ENCODE measurements at regions not wholly inside any gene's neighbourhood (a gene's known extent, or its start where the extent isn't known, plus 50 kb on each side); places are given as distances from the start of the nearest gene placed in this dataset.

DNA sequence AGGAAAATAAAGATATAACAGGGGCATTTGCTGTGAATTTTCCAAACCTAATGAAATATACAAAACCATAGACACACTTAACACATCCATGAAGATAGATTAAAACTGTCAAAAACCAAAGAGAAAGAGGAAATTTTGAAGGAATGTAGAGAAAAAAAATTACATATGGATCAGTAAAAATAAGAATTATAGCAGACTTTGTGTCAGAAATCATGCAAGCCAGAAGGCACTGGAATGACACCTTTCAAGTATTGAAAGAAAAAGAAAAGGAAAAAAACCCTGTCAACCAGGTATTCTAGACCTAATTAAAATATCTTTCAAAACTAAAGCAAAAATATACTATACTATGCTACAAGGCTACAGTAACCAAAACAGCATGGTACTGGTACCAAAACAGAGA lies 125.8 kb upstream of the PALMD start:
- H3K27me3 ChIP-seq (replicated peaks; ENCODE audit: insufficient read depth), result peaks cover 4% of the 10 kb centered on the region
- ATAC-seq (ENCODE audit: insufficient number of reproducible peaks, low FRiP score, low read depth) (no peak), DNase-seq (ENCODE audit: low spot score) (no peak)
- TF ChIP-seq, protein P1, sequence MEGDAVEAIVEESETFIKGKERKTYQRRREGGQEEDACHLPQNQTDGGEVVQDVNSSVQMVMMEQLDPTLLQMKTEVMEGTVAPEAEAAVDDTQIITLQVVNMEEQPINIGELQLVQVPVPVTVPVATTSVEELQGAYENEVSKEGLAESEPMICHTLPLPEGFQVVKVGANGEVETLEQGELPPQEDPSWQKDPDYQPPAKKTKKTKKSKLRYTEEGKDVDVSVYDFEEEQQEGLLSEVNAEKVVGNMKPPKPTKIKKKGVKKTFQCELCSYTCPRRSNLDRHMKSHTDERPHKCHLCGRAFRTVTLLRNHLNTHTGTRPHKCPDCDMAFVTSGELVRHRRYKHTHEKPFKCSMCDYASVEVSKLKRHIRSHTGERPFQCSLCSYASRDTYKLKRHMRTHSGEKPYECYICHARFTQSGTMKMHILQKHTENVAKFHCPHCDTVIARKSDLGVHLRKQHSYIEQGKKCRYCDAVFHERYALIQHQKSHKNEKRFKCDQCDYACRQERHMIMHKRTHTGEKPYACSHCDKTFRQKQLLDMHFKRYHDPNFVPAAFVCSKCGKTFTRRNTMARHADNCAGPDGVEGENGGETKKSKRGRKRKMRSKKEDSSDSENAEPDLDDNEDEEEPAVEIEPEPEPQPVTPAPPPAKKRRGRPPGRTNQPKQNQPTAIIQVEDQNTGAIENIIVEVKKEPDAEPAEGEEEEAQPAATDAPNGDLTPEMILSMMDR (IDR thresholded peaks at IDR 0.05), result no peak
- no peak overlapping the region for H3K27ac ChIP-seq
- no peaks in the 10 kb centered on the region for H3K9me3 ChIP-seq
- no peaks in the 10 kb centered on the region for H3K4me1 ChIP-seq (ENCODE audit: control insufficient read depth in 1 of 2, low read depth in 2 of 2)
- no peaks in the 10 kb centered on the region for H3K36me3 ChIP-seq
- no peak overlapping the region for H3K4me3 ChIP-seq

- no peaks in the 10 kb centered on the region for H3K36me3 ChIP-seq
- H3K4me3 ChIP-seq, result no peak overlapping the region
- no peak for ATAC-seq (ENCODE audit: insufficient number of reproducible peaks, low FRiP score, low read depth)
- H3K27ac ChIP-seq, result no peak overlapping the region
- TF ChIP-seq, protein P1 (IDR thresholded peaks at IDR 0.05), result no peak
- no peaks in the 10 kb centered on the region for H3K4me1 ChIP-seq (ENCODE audit: control insufficient read depth in 1 of 2, low read depth in 2 of 2)
- no peaks in the 10 kb centered on the region for H3K9me3 ChIP-seq
- H3K27me3 ChIP-seq (replicated peaks; ENCODE audit: insufficient read depth), result peaks cover 4% of the 10 kb centered on the region
- no peak for DNase-seq (ENCODE audit: low spot score)
These were observed 120.6 kb upstream of the PALMD start for GRCh38 chr1:99525331-99525730.

DNA sequence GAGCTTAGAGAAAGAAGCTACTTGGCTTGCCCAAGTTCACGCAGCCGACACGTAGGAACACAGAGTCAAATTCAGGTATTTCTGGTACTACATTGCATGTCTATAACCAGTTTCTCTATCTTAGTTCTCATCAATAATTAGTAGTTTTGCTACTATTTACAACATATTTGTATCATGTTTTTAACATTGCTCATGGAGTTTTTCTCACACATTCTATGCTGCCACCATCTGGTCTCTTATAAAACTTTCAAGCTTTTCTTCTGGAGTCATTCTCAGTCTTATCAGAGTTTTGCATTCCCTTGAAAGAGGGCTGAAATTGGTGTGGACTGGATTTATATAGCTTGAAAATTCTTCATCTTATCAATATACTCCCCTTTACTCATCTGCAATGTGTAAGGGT lies 118.8 kb upstream of the PALMD start:
- Histone ChIP-seq H3K27me3 (replicated peaks; ENCODE audit: insufficient read depth) (peaks cover 4% of the 10 kb centered on the region), H3K27ac (no peak overlapping the region), H3K36me3 (no peaks in the 10 kb centered on the region), H3K4me3 (no peak overlapping the region), H3K4me1 (ENCODE audit: control insufficient read depth in 1 of 2, low read depth in 2 of 2) (no peaks in the 10 kb centered on the region), H3K9me3 (no peaks in the 10 kb centered on the region)
- DNase-seq (ENCODE audit: low spot score) (no peak), ATAC-seq (ENCODE audit: insufficient number of reproducible peaks, low FRiP score, low read depth) (no peak)
- TF ChIP-seq, protein P1 (IDR thresholded peaks at IDR 0.05), result no peak

DNA sequence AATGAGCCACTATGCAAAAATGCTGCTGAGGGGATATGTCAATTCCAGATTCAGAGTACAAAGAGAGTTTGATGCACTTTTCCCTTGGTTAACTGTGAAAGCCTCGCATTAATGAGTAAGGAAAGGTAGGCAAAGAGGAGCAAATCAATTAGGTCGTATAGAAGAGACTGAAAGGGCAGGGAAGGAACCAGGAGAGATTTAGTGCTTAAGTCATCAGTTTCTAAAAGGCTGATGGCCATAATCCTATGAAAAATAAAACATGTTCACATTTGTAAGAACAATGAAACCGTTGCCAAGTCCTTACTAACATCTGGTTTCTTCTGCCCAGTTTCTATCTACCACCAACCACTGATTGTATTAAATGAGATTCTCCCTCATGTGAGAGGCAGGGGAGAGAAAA lies 118.4 kb upstream of the PALMD start:
- H3K4me1 ChIP-seq (ENCODE audit: control insufficient read depth in 1 of 2, low read depth in 2 of 2), result no peaks in the 10 kb centered on the region
- ATAC-seq (ENCODE audit: insufficient number of reproducible peaks, low FRiP score, low read depth), result no peak
- H3K36me3 ChIP-seq, result no peaks in the 10 kb centered on the region
- H3K27ac ChIP-seq, result no peak overlapping the region
- DNase-seq (ENCODE audit: low spot score), result no peak
- peaks cover 4% of the 10 kb centered on the region for H3K27me3 ChIP-seq (replicated peaks; ENCODE audit: insufficient read depth)
- TF ChIP-seq, protein P1 (IDR thresholded peaks at IDR 0.05), result no peak
- no peak overlapping the region for H3K4me3 ChIP-seq
- H3K9me3 ChIP-seq, result no peaks in the 10 kb centered on the region

- no peaks in the 10 kb centered on the region for H3K36me3 ChIP-seq
- no peaks in the 10 kb centered on the region for H3K27me3 ChIP-seq (replicated peaks; ENCODE audit: insufficient read depth)
- no peak overlapping the region for H3K27ac ChIP-seq
- ATAC-seq (ENCODE audit: insufficient number of reproducible peaks, low FRiP score, low read depth) (no peak), DNase-seq (ENCODE audit: low spot score) (no peak)
- TF ChIP-seq, protein P1 (IDR thresholded peaks at IDR 0.05), result no peak
- no peak overlapping the region for H3K4me3 ChIP-seq
- H3K9me3 ChIP-seq, result no peaks in the 10 kb centered on the region
- no peaks in the 10 kb centered on the region for H3K4me1 ChIP-seq (ENCODE audit: control insufficient read depth in 1 of 2, low read depth in 2 of 2)
These were observed 116.9 kb upstream of the PALMD start for GRCh38 chr1:99529002-99529401.

Data from thoracic aorta (tissue), 2 donors.